Mesendoderm (in vitro differentiated cells): ENCODE measurements at regions not wholly inside any gene's neighbourhood (a gene's known extent, or its start where the extent isn't known, plus 50 kb on each side); places are given as distances from the start of the nearest gene placed in this dataset.

ENCODE experiments used
- DNase-seq: peaks from one replicate; pipeline ENCODE4 v3.0.0; 2013
- H2AK5ac ChIP-seq: 2 replicates; pipeline ENCODE4 v1.6.1; 2013; ENCODE audit warnings: low read length, inconsistent platforms
- H2BK120ac ChIP-seq: 2 replicates; pipeline ENCODE4 v1.6.1; 2013; ENCODE audit warnings: low read depth, mild to moderate bottlenecking, low read length, moderate library complexity, mixed read lengths
- H2BK15ac ChIP-seq: replicated peaks from 2 replicates; pipeline ENCODE4 v1.6.1; 2013; ENCODE audit warnings: low read depth, mild to moderate bottlenecking, moderate library complexity
- H2BK5ac ChIP-seq: 2 replicates; pipeline ENCODE4 v1.6.1; 2013; ENCODE audit warnings: low read length, inconsistent platforms
- H3K18ac ChIP-seq: 2 replicates; pipeline ENCODE4 v1.6.1; 2013; ENCODE audit warnings: mild to moderate bottlenecking, low read length, mixed read lengths
- H3K23ac ChIP-seq: one replicate; pipeline ENCODE4 v1.6.1; 2013; ENCODE audit warnings: low read length
- H3K27ac ChIP-seq: 2 replicates; pipeline ENCODE4 v1.5.1; 2013; ENCODE audit warnings: low read depth, mild to moderate bottlenecking, inconsistent platforms, low read length, moderate library complexity
- H3K27me3 ChIP-seq: 2 replicates; pipeline ENCODE4 v1.6.1; 2013; ENCODE audit warnings: low read length, control low read depth, mild to moderate bottlenecking, inconsistent platforms; ENCODE audit not compliant: insufficient read depth, poor library complexity
- H3K36me3 ChIP-seq: 2 replicates; pipeline ENCODE4 v1.6.1; 2013; ENCODE audit warnings: low read length, inconsistent platforms; ENCODE audit not compliant: control insufficient read depth, insufficient read depth
- H3K4ac ChIP-seq: one replicate; pipeline ENCODE4 v1.6.1; 2013; ENCODE audit warnings: low read depth, mild to moderate bottlenecking, low read length, moderate library complexity
- H3K4me1 ChIP-seq: 2 replicates; pipeline ENCODE4 v1.6.1; 2013; ENCODE audit warnings: low read depth, low read length, inconsistent platforms; ENCODE audit not compliant: control insufficient read depth
- H3K4me2 ChIP-seq: 2 replicates; pipeline ENCODE4 v1.6.1; 2013; ENCODE audit warnings: low read length
- H3K4me3 ChIP-seq: 2 replicates; pipeline ENCODE4 v1.5.1; 2013; ENCODE audit warnings: mild to moderate bottlenecking, low read length
- H3K56ac ChIP-seq: one replicate; pipeline ENCODE4 v1.6.1; 2013; ENCODE audit warnings: low read length
- H3K79me1 ChIP-seq: 2 replicates; pipeline ENCODE4 v1.6.1; 2013; ENCODE audit warnings: low read length, inconsistent platforms
- H3K79me2 ChIP-seq: 2 replicates; pipeline ENCODE4 v1.6.1; 2013; ENCODE audit warnings: mild to moderate bottlenecking, low read length; ENCODE audit not compliant: control insufficient read depth, insufficient read depth
- H3K9ac ChIP-seq: 2 replicates; pipeline ENCODE4 v1.6.1; 2013; ENCODE audit warnings: low read length, inconsistent platforms
- H4K5ac ChIP-seq: one replicate; pipeline ENCODE4 v1.6.1; 2013; ENCODE audit warnings: low read length
- H4K8ac ChIP-seq: one replicate; pipeline ENCODE4 v1.6.1; 2013; ENCODE audit warnings: low read depth, mild to moderate bottlenecking, control low read depth, low read length, moderate library complexity
- WGBS: extraction: QIAGEN DNeasy Blood & Tissue Kit; methylation state at CpG from one replicate; pipeline ENCODE4 v1.1.7; 2013; ENCODE audit warnings: low lambda C conversion rate, missing lambda C conversion rate; ENCODE audit not compliant: insufficient coverage; ENCODE audit errors: extremely low coverage; 5-methylcytosine and 5-hydroxymethylcytosine counted together

DNA sequence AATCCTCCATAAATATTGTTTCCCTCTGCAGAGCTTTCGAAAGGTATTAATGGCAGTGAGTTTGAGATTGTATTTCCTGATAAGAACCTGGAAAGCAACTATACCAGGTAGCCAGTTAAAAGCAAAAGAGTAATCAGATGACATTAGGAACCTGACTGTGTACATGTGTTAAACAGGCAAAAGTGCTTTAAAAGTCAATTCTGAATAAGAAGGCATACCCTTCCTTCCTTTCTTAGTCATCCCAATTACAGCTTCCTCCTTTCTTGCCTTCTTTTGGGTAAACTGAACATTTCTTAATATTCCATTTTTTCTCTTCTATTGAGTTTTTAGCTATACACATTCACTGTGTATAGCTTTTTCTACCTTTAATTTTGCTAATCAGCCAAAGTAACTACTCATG, 144.7 kb downstream of the ZNF281 start:
- Histone ChIP-seq H2BK15ac (no peak overlapping the region), H3K4me2 (no peak overlapping the region), H4K8ac (no peak overlapping the region), H3K27ac (no peak overlapping the region), H3K36me3 (no peaks in the 10 kb centered on the region), H3K18ac (no peak overlapping the region), H3K56ac (no peak overlapping the region), H3K23ac (no peak overlapping the region), H3K79me1 (no peaks in the 10 kb centered on the region), H3K79me2 (no peaks in the 10 kb centered on the region), H3K27me3 (no peaks in the 10 kb centered on the region), H2AK5ac (no peak overlapping the region), H3K4ac (no peak overlapping the region), H4K5ac (no peak overlapping the region), H3K9ac (no peak overlapping the region), H3K4me3 (no peak overlapping the region), H2BK5ac (no peak overlapping the region), H3K4me1 (no peaks in the 10 kb centered on the region), H2BK120ac (no peak overlapping the region)
- WGBS = no CpG with 5 or more reads among the region's 1 CpG
- DNase-seq = no peak

DNA sequence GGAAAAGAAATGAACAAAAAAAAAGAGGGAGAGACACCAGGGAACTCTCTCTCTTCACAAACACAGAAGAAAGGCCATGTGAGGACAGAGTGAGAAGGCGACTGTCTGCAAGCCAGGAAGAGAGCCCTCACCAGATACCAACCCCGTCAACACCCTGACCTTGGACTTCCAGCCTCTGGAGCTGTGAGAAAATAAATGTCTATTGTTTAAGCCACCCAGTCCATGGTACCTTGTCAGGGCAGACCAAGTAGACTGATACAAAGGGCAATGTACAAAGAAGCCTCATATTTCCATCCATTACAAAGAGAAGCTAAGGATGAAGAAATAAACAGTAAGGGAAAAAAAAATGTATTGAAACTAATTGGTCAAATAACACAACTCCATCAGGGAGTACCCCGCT, 146.6 kb downstream of the ZNF281 start:
- Histone ChIP-seq H3K4me3 (no peak overlapping the region), H3K36me3 (no peaks in the 10 kb centered on the region), H3K4me1 (no peaks in the 10 kb centered on the region), H3K18ac (no peak overlapping the region), H3K27me3 (no peaks in the 10 kb centered on the region), H2AK5ac (no peak overlapping the region), H3K23ac (no peak overlapping the region), H4K5ac (no peak overlapping the region), H2BK5ac (no peak overlapping the region), H3K4ac (no peak overlapping the region), H3K4me2 (no peak overlapping the region), H2BK120ac (no peak overlapping the region), H2BK15ac (no peak overlapping the region), H3K79me2 (no peaks in the 10 kb centered on the region), H4K8ac (no peak overlapping the region), H3K27ac (no peak overlapping the region), H3K56ac (no peak overlapping the region), H3K9ac (no peak overlapping the region), H3K79me1 (no peaks in the 10 kb centered on the region)
- no peak for DNase-seq
- no CpG with 5 or more reads among the region's 3 CpGs for WGBS

DNA sequence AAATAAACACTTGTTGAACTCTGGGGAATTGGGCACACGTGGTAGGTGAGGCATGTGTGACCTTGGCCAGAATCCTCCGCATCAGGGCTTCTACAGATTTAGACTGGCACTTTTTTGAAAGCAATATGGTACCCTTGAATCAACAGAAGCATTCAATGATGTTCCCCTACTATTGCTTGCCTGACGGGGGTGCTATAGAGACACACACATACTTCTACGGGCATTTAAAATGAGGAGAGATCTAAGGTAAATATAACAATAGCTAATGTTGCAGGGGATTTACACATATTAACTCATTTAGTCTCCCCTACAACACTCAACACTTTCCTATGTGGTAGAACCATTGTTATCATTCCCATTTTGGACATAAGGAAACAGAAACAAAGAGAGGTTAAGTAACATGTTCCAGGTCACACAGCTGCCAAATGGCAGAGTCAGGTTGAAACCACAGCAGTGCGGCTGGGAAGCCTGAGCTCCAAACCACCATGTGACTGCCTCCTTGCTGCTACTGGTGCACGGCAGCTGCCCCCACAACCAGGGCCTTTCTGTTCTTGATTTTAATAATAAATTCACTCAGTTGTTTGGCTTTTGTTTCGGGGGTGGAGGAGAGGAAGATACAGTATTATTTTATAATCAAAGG, 147.4 kb downstream of the ZNF281 start:
- H3K79me2 ChIP-seq = no peaks in the 10 kb centered on the region
- H2BK15ac ChIP-seq = no peak overlapping the region
- no peaks in the 10 kb centered on the region for H3K27me3 ChIP-seq
- H3K4ac ChIP-seq = no peak overlapping the region
- H3K18ac ChIP-seq = no peak overlapping the region
- H3K79me1 ChIP-seq = no peaks in the 10 kb centered on the region
- no peak overlapping the region for H3K23ac ChIP-seq
- no peak overlapping the region for H4K8ac ChIP-seq
- H3K36me3 ChIP-seq = no peaks in the 10 kb centered on the region
- no peak overlapping the region for H3K27ac ChIP-seq
- no peak overlapping the region for H3K4me2 ChIP-seq
- H2BK5ac ChIP-seq = no peak overlapping the region
- peak; percentile 30 for DNase-seq
- no peaks in the 10 kb centered on the region for H3K4me1 ChIP-seq
- H3K9ac ChIP-seq = no peak overlapping the region
- no peak overlapping the region for H4K5ac ChIP-seq
- no peak overlapping the region for H2BK120ac ChIP-seq
- H2AK5ac ChIP-seq = no peak overlapping the region
- no peak overlapping the region for H3K56ac ChIP-seq
- no peak overlapping the region for H3K4me3 ChIP-seq
- no CpG with 5 or more reads among the region's 7 CpGs for WGBS

DNA sequence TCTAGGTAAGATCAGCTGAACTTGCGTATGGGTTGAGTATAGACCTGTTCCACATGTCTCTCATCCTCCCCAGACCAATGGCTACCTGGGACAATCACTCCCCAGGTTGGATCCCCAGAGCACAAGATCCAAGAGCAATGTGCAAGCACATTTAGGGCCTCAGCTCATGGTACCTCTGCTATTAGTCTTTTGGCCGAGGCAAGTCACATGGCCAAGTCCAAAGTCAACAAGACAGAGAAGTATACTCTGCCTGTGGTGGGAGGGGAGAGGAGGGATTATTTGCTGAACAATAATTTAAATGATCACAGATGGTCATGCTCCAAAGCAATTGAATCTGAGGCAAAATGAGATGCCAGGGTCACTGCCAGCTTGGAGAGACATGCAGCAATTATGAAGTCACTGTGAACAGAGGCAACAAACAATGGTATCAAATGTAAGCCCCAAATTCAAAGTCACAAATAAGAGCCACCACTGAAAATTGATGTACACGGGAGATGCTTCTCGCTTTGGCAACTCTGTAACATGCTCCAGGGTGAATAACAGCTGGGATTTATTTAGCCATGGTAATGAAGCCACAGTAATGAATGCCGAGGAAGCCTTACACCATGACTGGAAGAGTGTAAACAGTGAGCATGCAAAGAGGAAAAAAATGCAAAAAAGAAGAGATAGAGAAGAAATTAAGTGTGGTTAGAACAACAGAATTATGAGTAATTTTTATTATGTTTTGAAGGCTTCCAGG, 149.1 kb downstream of the ZNF281 start:
- DNase-seq = no peak
- WGBS = no CpG with 5 or more reads among the region's 5 CpGs
- H3K4ac ChIP-seq = no peak overlapping the region
- no peak overlapping the region for H3K18ac ChIP-seq
- no peak overlapping the region for H2BK120ac ChIP-seq
- H3K9ac ChIP-seq = no peak overlapping the region
- H3K79me2 ChIP-seq = no peaks in the 10 kb centered on the region
- no peak overlapping the region for H3K23ac ChIP-seq
- H3K36me3 ChIP-seq = no peaks in the 10 kb centered on the region
- no peak overlapping the region for H3K27ac ChIP-seq
- H3K4me1 ChIP-seq = no peaks in the 10 kb centered on the region
- no peak overlapping the region for H2AK5ac ChIP-seq
- H4K8ac ChIP-seq = no peak overlapping the region
- no peaks in the 10 kb centered on the region for H3K79me1 ChIP-seq
- no peak overlapping the region for H4K5ac ChIP-seq
- H3K4me3 ChIP-seq = no peak overlapping the region
- H3K4me2 ChIP-seq = no peak overlapping the region
- no peaks in the 10 kb centered on the region for H3K27me3 ChIP-seq
- no peak overlapping the region for H2BK15ac ChIP-seq
- no peak overlapping the region for H2BK5ac ChIP-seq
- H3K56ac ChIP-seq = no peak overlapping the region

DNA sequence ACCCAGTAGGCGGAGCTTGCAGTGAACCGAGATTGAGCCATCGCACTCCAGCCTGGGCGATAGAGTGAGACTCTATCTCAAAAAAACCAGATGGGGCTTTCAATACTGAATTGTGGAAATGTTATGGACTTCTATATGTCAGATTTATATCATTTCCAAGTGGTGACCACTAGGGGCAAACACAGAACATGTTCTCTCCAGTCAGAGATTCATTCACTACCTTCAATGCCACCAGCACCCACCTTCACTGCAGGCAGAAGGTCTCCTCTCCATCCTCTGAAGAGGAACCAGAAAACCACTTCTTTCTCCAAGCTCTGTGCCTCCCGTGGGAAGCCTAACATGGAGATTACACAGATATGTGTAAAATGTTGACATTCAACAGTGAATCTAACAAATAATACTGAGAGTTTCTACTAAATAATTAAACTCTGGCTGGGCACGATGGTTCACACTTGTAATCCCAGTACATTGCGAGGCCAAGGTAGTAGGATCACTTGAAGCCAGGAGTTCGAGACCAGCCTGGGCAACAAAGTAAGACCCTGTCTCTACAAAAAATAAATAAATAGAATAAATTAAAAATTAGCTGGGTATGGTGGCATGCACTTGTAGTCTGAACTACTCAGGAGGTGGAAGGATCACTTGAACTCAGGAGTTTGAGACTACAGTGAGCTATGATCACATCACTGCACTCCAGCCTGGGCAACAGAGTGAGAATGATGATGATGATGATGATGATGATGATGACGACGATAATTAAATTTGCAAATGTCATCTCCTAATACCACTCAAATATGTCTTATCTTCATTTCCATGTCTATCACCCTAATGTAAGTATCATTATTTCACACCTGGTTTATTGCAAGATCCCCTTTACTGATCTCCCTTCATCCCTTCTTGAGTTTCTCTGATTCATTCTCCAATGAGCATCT, 151.1 kb downstream of the ZNF281 start:
- no peak overlapping the region for H2BK5ac ChIP-seq
- no peak overlapping the region for H2BK120ac ChIP-seq
- H3K36me3 ChIP-seq = no peaks in the 10 kb centered on the region
- no peak overlapping the region for H3K23ac ChIP-seq
- DNase-seq = peak; percentile 48
- H3K4me2 ChIP-seq = no peak overlapping the region
- H3K79me2 ChIP-seq = no peaks in the 10 kb centered on the region
- no CpG with 5 or more reads among the region's 10 CpGs for WGBS
- no peak overlapping the region for H3K9ac ChIP-seq
- H2AK5ac ChIP-seq = no peak overlapping the region
- no peak overlapping the region for H3K4me3 ChIP-seq
- H3K18ac ChIP-seq = no peak overlapping the region
- no peak overlapping the region for H4K5ac ChIP-seq
- H3K27ac ChIP-seq = no peak overlapping the region
- H3K27me3 ChIP-seq = no peaks in the 10 kb centered on the region
- H3K4ac ChIP-seq = no peak overlapping the region
- no peak overlapping the region for H2BK15ac ChIP-seq
- H3K79me1 ChIP-seq = no peaks in the 10 kb centered on the region
- H3K56ac ChIP-seq = no peak overlapping the region
- H4K8ac ChIP-seq = no peak overlapping the region
- H3K4me1 ChIP-seq = no peaks in the 10 kb centered on the region
